AG09319 (cell line): ENCODE measurements at regions not wholly inside any gene's neighbourhood (a gene's known extent, or its start where the extent isn't known, plus 50 kb on each side); places are given as distances from the start of the nearest gene placed in this dataset.
A peak's percentile ranks its signal among the peaks of the same experiment; 100 is the strongest.

Source experiments
- DNase-seq: peaks from one replicate; pipeline ENCODE4 v3.0.0-alpha.2; 2010; ENCODE audit warnings: low read depth; ENCODE audit errors: extremely low read depth
- TF ChIP-seq, protein P1 (sequence below): IDR thresholded peaks from 2 replicates; pipeline ENCODE4 v1.5.1; 2011; ENCODE audit warnings: low read depth, mild to moderate bottlenecking, inconsistent platforms, low read length, moderate library complexity

DNA sequence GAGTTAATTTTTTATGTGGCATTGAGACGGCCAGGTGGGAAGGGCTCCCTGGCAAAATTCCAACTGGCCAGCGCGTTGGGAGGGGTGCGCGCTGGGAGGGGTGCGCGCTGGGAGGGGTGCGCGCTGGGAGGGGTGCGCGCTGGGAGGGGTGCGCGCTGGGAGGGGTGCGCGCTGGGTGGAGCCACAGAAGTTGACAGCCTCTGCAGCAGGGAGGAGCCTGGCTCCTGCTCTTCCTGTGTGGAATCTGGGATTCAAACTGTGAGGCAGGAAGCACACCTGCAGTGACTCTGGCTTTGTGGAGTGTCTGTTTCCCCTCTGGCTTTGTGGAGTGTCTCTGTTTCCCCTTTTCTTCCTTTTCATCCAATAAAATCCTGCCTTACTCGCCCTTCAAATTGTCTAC is 147.9 kb upstream of the CBLN2 start:
- no peak for DNase-seq
- TF ChIP-seq, protein P1, sequence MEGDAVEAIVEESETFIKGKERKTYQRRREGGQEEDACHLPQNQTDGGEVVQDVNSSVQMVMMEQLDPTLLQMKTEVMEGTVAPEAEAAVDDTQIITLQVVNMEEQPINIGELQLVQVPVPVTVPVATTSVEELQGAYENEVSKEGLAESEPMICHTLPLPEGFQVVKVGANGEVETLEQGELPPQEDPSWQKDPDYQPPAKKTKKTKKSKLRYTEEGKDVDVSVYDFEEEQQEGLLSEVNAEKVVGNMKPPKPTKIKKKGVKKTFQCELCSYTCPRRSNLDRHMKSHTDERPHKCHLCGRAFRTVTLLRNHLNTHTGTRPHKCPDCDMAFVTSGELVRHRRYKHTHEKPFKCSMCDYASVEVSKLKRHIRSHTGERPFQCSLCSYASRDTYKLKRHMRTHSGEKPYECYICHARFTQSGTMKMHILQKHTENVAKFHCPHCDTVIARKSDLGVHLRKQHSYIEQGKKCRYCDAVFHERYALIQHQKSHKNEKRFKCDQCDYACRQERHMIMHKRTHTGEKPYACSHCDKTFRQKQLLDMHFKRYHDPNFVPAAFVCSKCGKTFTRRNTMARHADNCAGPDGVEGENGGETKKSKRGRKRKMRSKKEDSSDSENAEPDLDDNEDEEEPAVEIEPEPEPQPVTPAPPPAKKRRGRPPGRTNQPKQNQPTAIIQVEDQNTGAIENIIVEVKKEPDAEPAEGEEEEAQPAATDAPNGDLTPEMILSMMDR = no peak

DNA sequence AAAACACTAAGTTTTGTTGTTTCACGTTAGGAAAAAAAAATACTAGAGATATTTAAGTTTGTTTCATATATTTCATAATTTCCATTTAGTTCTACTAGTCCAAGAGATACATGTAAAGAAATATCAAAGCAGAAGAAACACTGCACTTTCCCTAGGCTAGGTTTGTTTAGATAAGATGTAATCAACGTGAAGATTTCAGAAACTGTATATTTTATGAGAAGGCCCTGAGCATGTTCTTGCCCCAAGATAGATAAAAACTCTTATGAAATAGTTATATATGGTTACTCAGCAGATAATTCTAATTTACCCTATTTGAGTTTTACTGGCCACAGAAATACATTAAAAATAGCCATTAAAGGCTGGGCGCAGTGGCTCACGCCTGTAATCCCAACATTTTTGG is 143.6 kb upstream of the CBLN2 start:
- TF ChIP-seq, protein P1 = no peak

DNA sequence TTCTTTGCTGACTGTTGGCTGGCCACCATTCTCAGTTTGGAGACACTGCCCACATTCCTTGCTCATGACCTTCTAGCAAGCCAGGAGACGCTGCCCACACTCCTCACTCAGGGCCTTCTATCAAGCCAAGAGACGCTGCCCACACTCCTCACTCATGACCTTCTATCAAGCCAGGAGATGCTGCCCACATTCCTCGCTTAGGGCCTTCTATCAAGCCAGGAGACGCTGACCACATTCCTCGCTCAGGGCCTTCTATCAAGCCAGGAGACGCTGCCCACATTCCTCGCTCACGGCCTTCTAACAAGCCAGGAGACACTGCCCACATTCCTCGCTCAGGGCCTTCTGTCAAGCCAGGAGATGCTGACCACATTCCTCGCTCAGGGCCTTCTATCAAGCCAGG is 131.3 kb upstream of the CBLN2 start:
- no peak for DNase-seq
- TF ChIP-seq, protein P1 = no peak

More for the DNA sequence above, 143.6 kb upstream of the CBLN2 start:
- DNase-seq = no peak

DNA sequence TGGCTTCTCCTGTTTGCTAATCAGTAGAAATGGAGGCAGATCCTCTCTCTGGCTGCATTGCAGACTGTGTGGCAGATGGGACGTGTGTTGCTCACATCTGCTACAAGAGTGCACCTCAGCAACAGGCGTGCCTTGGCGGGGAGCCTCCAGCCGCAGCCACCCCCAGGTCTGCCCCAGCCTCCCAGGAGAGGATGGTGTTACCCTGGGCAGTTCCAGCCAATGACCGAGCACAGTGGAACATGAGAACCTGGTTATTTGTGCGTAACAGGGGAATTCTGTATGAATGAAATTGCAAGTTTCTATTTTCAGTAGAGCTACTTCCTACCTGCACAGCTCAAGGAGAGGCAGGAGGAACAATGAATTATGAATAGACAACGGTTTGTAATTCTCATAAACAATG is 130.6 kb upstream of the CBLN2 start:
- TF ChIP-seq, protein P1 = no peak
- DNase-seq = no peak

DNA sequence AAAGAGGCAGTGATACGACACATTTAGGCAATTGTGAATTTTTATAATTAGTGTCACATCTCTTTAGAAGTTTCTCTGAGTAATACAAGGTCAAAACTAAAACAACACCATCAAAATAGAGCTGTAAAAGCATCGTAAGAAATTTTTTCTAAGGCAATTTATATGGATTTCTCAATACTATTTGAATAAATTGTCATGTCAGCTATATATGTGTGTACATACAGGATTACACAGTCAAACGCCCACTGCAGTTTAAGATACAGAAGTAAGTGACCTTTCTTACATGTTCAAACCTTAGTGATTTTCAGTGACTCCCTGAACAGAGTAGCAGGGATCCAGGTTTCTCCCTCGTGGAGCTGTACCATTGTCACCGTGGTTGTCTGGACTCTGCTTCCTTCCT is 129.1 kb upstream of the CBLN2 start:
- TF ChIP-seq, protein P1 = no peak
- DNase-seq = no peak

DNA sequence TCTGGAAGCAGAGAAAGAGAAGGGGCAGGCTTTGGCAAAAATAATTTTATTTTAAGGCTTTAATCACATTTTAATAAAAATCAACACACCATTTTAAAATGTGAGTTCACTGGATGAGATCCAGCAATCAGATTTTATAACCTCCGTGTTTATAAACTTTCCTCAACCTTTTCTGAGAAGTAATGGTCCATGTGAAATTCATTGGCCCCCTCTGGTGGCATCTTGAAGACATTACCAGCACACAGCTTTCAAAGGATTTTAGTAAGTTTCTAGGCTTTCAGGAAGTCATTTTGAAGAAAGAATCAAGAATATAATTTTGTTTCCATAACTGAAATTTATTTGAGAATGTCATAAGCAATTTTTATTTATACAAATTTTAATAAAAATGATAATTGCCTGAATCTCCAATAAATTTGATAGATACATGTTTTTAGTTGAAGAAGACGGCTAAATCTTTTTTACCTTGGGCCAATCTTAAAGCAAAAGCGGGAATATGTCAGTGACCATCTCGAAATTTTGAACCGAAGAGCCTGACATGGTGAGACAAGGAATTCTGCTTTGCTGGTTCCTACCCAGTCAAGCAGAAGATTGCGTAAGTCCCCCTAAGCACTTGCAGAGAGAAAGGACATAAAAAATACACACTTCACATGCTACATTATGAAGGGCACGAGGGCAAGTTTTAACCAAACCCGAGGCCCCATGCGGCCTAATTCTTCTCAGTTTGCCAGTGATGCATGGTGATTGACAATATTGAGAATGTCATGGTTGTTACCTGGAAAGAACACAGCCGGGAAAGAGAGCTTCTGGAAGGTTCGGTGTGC is 128.4 kb upstream of the CBLN2 start:
- no peak for DNase-seq
- TF ChIP-seq, protein P1 = peak; percentile 61

DNA sequence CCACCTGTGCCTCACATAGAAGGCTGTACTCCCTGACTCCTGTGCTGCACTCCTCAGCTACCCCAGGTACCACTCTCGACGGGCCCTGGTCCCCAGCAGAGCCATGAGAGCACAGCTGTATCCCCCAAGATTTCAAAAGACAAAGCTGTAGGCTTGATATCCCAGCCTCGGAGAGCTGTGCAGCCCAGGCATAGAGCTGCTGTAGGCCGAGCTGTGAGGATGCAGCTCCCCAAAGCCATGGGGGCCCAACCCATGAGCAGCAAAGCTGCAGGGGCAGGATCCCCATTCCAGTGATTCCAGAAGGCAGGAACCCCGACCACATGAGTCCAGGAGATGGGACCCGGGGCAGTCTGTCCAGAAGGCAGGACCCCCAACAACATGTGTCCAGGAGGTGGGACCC is 123.8 kb upstream of the CBLN2 start:
- DNase-seq = no peak
- TF ChIP-seq, protein P1 = no peak
